ENCODE measurements at regions not wholly inside any gene's neighbourhood (a gene's known extent, or its start where the extent isn't known, plus 50 kb on each side); places are given as distances from the start of the nearest gene placed in this dataset.

- under 1% methylated on average over 9 of the region's 9 CpGs for WGBS (ENCODE audit: insufficient coverage, low coverage, missing lambda C conversion rate)
- no peak overlapping the region for H2AFZ ChIP-seq (ENCODE audit: low read depth, low read length)
- ATAC-seq = no peak
- H3K4me1 ChIP-seq (replicated peaks in 1 of 2; ENCODE audit: control insufficient read depth in 2 of 2, insufficient read depth in 2 of 2, low read length in 2 of 2) = no peaks in the 10 kb centered on the region
- ChIA-PET CTCF (ENCODE audit: low intra/inter-chr PET ratio) (no interaction called here), POLR2A (interaction anchor here (0.6 kb wide), 1 partner anchor 114 kb away, joined by 3 read pairs; no protein-coding TSS in a partner anchor)
- H3K27me3 ChIP-seq (ENCODE audit: control insufficient read depth in 2 of 2, insufficient read depth in 2 of 2, low read length in 2 of 2) = no peaks in the 10 kb centered on the region
- intact Hi-C loops (cut with micrococcal nuclease) = no loop called here
- BruUV-seq (replicated peaks) = no TSS peak
- in situ Hi-C loops (cut with MboI) = no loop called here
- H3K27ac ChIP-seq (ENCODE audit: extremely low read depth, low read depth, low read length) = no peak overlapping the region
- H3K36me3 ChIP-seq (ENCODE audit: control insufficient read depth, insufficient read depth, low read length) = no peaks in the 10 kb centered on the region
- no peaks in the 10 kb centered on the region for H3K9me1 ChIP-seq (ENCODE audit: control insufficient read depth, insufficient read depth, low read length)
- TF ChIP-seq GTF2A2 (tag; IDR thresholded peaks at IDR 0.05) (no peak), EP300 (IDR thresholded peaks at IDR 0.05; ENCODE audit: low read length) (no peak), JUND (IDR thresholded peaks at IDR 0.05; ENCODE audit: borderline replicate concordance, low read depth, low read length) (no peak), JUND (tag; IDR thresholded peaks at IDR 0.05; ENCODE audit: borderline replicate concordance, low read depth, low read length) (no peak), ZNF668 (CRISPR knock-in tag; IDR thresholded peaks at IDR 0.05) (no peak), MCM7 (IDR thresholded peaks at IDR 0.05) (no peak), ZHX1 (conservative IDR thresholded peaks at IDR 0.05; ENCODE audit: low read length) (no peak), POLR2A (conservative IDR thresholded peaks at IDR 0.05) (no peak)
- H3K9ac ChIP-seq (ENCODE audit: insufficient read depth in 1 of 2, low read depth in 2 of 2, low read length in 2 of 2) = no peak overlapping the region
- no peak for FAIRE-seq
- no peaks in the 10 kb centered on the region for H4K20me1 ChIP-seq (replicated peaks; ENCODE audit: control insufficient read depth, insufficient read depth, low read length)
- no peak for DNase-seq (ENCODE audit: extremely low read depth in 1 of 4, low spot score in 3 of 4)
- no peak overlapping the region for H3K4me2 ChIP-seq (ENCODE audit: insufficient read depth, low read length)
- no peak overlapping the region for H3K4me3 ChIP-seq
- H3K79me2 ChIP-seq (ENCODE audit: control insufficient read depth, insufficient read depth, low read length) = no peaks in the 10 kb centered on the region
- no peaks in the 10 kb centered on the region; the same call in 1 of the 2 replicates for H3K9me3 ChIP-seq (replicated peaks; ENCODE audit: control insufficient read depth, insufficient read depth, low read depth, low read length)
Measured at GRCh38 chr5:32991421-32991815, 280.3 kb downstream of the NPR3 start.
